ENCODE measurements at regions not wholly inside any gene's neighbourhood (a gene's known extent, or its start where the extent isn't known, plus 50 kb on each side); places are given as distances from the start of the nearest gene placed in this dataset.
"Not testable (repeated sequence)": the region's sequence is repeated elsewhere in the genome, so short reads cannot be mapped to it uniquely, and the experiment has no call there.

DNA sequence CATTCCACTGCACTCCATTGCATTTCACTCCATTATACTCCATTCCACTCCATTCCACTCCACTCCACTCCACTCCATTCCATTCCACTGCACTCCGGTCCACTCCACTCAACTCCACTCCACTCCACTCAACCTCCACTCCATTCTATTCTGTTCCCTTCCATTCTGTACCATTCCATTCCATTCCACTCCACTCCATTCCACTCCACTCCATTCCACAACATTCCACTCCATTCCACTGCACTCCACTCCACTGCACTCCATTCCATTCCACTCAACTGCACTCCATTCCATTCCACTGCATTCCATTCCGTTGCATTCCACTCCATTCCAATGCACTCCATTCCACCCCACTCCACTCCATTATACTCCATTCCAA lies 2565.3 kb upstream of the TPTE start:
- TF ChIP-seq, protein P1, sequence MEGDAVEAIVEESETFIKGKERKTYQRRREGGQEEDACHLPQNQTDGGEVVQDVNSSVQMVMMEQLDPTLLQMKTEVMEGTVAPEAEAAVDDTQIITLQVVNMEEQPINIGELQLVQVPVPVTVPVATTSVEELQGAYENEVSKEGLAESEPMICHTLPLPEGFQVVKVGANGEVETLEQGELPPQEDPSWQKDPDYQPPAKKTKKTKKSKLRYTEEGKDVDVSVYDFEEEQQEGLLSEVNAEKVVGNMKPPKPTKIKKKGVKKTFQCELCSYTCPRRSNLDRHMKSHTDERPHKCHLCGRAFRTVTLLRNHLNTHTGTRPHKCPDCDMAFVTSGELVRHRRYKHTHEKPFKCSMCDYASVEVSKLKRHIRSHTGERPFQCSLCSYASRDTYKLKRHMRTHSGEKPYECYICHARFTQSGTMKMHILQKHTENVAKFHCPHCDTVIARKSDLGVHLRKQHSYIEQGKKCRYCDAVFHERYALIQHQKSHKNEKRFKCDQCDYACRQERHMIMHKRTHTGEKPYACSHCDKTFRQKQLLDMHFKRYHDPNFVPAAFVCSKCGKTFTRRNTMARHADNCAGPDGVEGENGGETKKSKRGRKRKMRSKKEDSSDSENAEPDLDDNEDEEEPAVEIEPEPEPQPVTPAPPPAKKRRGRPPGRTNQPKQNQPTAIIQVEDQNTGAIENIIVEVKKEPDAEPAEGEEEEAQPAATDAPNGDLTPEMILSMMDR (IDR thresholded peaks at IDR 0.05): not testable (repeated sequence)
- TF ChIP-seq POLR2AphosphoS5, POLR2A (IDR thresholded peaks at IDR 0.05): not testable (repeated sequence)
